Uterus (tissue), 3 donors: ENCODE measurements at regions not wholly inside any gene's neighbourhood (a gene's known extent, or its start where the extent isn't known, plus 50 kb on each side); places are given as distances from the start of the nearest gene placed in this dataset.

Experiments used
- DNase-seq, 2 donors: peaks; one replicate each; pipeline ENCODE4 v3.0.0-alpha.2; 2019 to 2020
- H3K27ac ChIP-seq, 2 donors: fragments of 200-600 bp; sonication (generic); 1 replicate in 1 of 2; 2 replicates in 1 of 2; pipeline ENCODE4 v1.5.1; 2016 to 2018
- H3K27me3 ChIP-seq, 2 donors: fragments of 200-600 bp; sonication (generic); one replicate each; pipeline ENCODE4 v1.5.1; 2018 to 2019; ENCODE audit warnings: control low read depth in 1 of 2
- H3K36me3 ChIP-seq, 2 donors: fragments of 200-600 bp; sonication (generic); one replicate each; pipeline ENCODE4 v1.5.1; 2019; ENCODE audit warnings: control low read depth in 1 of 2
- H3K4me1 ChIP-seq, 2 donors: fragments of 200-600 bp; sonication (generic); one replicate each; pipeline ENCODE4 v1.5.1; 2018 to 2019; ENCODE audit warnings: control low read depth in 1 of 2
- H3K4me3 ChIP-seq, 2 donors: fragments of 200-600 bp; sonication (generic); 1 replicate in 1 of 2; 2 replicates in 1 of 2; pipeline ENCODE4 v1.5.1; 2018 to 2019; ENCODE audit warnings: mild to moderate bottlenecking in 1 of 2
- H3K9me3 ChIP-seq, 2 donors: fragments of 200-600 bp; sonication (generic); one replicate each; pipeline ENCODE4 v1.5.1; 2019; ENCODE audit warnings: control low read depth in 1 of 2
- POLR2A ChIP-seq, 2 donors: fragments of 450-650 bp; IDR thresholded peaks; one replicate each; pipeline ENCODE4 v1.6.1; 2016; ENCODE audit warnings: antibody characterized with exemption in 2 of 2, mild to moderate bottlenecking in 1 of 2, moderate library complexity in 1 of 2
- intact Hi-C: fragments of 100-400 bp; cut with DNase I; formaldehyde crosslinking; loops from one replicate; pipeline ENCODE4 v1.15.1; 2023; ENCODE audit warnings: low total_unique reads
- TF ChIP-seq, protein P1 (sequence below), 4 experiments: fragments of 200-600 bp in 2 of 4; fragments of 450-650 bp in 2 of 4; sonication (generic) in 2 of 4; IDR thresholded peaks; one replicate each; pipeline ENCODE4 v1.5.1; 2016 to 2019; ENCODE audit warnings: antibody characterized with exemption in 4 of 4, mild to moderate bottlenecking in 2 of 4, moderate library complexity in 1 of 4
- donor health status: DM: yes; HTN: yes; CAD: no.

DNA sequence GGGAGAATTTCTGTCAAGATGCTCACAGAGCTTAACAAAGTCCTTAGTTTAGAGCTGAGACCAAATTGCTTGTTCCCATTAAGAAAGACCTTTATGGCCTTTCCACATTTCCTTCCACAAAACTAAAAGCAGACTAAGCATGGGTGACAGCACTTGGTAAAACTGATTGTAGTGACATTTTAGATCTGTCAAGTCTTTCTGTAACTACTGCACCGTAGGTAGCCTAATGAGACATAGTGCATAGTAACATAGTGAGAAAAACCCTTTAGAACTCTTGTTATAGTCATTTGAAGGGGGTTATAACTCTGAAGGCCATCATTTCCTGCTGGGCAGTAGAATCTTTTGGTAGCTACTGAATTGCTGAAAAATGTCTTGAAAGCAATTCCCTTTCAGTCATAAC, 990.9 kb upstream of the CNTN5 start:
- H3K27ac ChIP-seq: no peak overlapping the region
- H3K9me3 ChIP-seq: no peaks in the 10 kb centered on the region
- TF ChIP-seq, protein P1, sequence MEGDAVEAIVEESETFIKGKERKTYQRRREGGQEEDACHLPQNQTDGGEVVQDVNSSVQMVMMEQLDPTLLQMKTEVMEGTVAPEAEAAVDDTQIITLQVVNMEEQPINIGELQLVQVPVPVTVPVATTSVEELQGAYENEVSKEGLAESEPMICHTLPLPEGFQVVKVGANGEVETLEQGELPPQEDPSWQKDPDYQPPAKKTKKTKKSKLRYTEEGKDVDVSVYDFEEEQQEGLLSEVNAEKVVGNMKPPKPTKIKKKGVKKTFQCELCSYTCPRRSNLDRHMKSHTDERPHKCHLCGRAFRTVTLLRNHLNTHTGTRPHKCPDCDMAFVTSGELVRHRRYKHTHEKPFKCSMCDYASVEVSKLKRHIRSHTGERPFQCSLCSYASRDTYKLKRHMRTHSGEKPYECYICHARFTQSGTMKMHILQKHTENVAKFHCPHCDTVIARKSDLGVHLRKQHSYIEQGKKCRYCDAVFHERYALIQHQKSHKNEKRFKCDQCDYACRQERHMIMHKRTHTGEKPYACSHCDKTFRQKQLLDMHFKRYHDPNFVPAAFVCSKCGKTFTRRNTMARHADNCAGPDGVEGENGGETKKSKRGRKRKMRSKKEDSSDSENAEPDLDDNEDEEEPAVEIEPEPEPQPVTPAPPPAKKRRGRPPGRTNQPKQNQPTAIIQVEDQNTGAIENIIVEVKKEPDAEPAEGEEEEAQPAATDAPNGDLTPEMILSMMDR (IDR thresholded peaks at IDR 0.05): no peak
- TF ChIP-seq POLR2A (IDR thresholded peaks at IDR 0.05): no peak
- no peaks in the 10 kb centered on the region for H3K4me1 ChIP-seq
- intact Hi-C loops: no loop called here
- no peaks in the 10 kb centered on the region for H3K36me3 ChIP-seq
- no peaks in the 10 kb centered on the region for H3K27me3 ChIP-seq
- DNase-seq: no peak
- no peak overlapping the region for H3K4me3 ChIP-seq

DNA sequence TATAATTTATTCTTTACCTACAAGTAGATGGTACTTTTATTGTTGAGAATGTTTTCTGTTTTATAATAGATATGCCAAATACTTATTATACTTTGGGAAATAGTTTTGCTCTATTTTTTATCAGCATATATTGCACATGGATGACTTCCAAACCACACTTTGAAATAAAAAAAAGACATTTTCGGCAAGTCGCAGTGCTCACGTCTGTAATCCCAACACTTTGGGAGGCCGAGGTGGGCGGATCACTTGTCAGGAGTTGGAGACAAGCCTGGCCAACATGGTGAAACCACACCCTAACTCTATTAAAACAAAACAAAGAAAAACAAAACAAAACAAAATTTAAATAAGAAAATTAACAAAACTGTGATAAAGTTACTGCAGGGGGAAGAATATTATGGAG, 983.9 kb upstream of the CNTN5 start:
- no peaks in the 10 kb centered on the region for H3K27me3 ChIP-seq
- TF ChIP-seq, protein P1 (IDR thresholded peaks at IDR 0.05): no peak
- TF ChIP-seq POLR2A (IDR thresholded peaks at IDR 0.05): no peak
- intact Hi-C loops: no loop called here

DNA sequence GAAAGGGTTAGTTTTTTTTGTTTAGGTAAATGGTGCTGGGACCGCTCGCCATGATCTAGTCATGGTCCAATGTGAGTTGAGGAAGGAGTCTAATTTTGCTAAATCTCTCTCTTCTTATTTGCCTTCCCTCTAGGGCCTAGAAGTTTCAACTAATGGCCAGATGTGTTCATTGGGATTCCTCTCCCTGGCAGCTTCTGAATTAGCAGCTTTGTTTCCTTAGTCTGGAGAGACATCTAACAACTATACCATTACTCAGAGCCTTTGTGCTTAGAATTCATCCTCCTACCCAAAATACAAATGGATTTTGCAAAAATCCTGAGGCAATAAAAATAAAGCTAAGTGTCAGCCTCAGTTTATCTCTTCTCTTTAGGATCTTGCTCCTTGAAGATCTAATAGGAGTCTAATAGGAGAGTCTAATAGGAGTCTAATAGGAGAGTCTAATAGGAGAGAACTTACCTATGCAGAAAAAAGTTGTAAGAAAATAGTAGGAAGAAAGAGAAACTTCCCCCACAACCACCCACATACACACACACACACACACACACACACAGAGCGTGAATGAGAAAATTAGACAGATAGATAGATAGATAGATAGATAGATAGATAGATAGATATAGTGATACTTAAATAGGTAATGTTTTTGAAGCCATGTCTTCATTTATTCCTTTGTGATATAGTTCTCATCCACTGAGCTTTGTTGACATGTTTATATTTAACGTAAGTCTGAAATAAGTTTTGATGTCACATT, 980.5 kb upstream of the CNTN5 start:
- DNase-seq: no peak
- TF ChIP-seq POLR2A (IDR thresholded peaks at IDR 0.05): no peak
- TF ChIP-seq, protein P1 (IDR thresholded peaks at IDR 0.05): no peak
- Histone ChIP-seq H3K27me3 (no peaks in the 10 kb centered on the region), H3K4me3 (no peak overlapping the region), H3K4me1 (no peaks in the 10 kb centered on the region), H3K9me3 (no peaks in the 10 kb centered on the region), H3K27ac (no peak overlapping the region), H3K36me3 (no peaks in the 10 kb centered on the region)
- intact Hi-C loops: no loop called here

More for the DNA sequence above, 983.9 kb upstream of the CNTN5 start:
- DNase-seq: no peak
- Histone ChIP-seq H3K4me1 (no peaks in the 10 kb centered on the region), H3K9me3 (no peaks in the 10 kb centered on the region), H3K36me3 (no peaks in the 10 kb centered on the region), H3K4me3 (no peak overlapping the region), H3K27ac (no peak overlapping the region)

DNA sequence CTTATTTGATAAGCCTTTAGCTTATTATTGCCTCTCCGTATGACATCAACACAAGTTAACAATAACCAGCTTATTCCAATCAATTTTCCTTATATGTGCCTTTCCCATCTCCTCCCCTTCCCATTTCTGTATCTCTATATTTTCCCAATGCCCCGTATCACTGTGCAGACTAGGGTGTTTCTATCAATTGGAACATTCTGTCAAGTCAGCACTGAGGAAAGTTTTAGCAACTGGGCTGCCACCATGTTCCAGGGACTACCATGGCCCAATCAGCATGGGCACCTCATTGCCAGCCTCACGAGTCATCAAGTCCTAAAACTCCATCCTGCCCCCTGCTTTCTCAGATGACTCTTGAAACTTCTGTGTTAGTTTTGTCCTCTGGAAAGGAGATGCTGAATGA, 973.1 kb upstream of the CNTN5 start:
- Histone ChIP-seq H3K4me3 (no peak overlapping the region), H3K4me1 (no peaks in the 10 kb centered on the region), H3K36me3 (no peaks in the 10 kb centered on the region), H3K27me3 (no peaks in the 10 kb centered on the region), H3K9me3 (no peaks in the 10 kb centered on the region), H3K27ac (no peak overlapping the region)
- DNase-seq: no peak
- intact Hi-C loops: no loop called here
- TF ChIP-seq, protein P1 (IDR thresholded peaks at IDR 0.05): no peak
- no peak for TF ChIP-seq POLR2A (IDR thresholded peaks at IDR 0.05)

DNA sequence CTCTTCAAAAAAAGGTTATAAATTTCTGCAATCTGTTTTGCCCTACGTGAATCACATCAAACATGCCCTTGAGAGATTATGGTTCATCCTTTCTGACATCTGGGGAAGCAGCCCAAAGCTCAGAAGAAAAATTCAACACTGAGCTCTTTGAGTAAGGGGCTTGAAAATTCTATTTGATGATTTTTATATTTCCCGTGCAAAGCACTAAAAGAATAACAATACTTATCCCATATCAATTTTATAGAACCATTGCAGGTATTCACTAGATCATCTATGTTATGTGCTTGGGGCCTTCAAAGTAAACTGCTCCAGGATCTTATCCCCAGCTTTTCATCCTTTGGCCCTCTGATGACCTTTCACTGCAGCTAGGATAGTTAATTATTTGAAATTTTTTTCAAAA, 966.9 kb upstream of the CNTN5 start:
- H3K4me1 ChIP-seq: no peaks in the 10 kb centered on the region
- H3K4me3 ChIP-seq: no peak overlapping the region
- H3K9me3 ChIP-seq: no peaks in the 10 kb centered on the region
- TF ChIP-seq, protein P1 (IDR thresholded peaks at IDR 0.05): no peak
- no peak for TF ChIP-seq POLR2A (IDR thresholded peaks at IDR 0.05)
- H3K36me3 ChIP-seq: no peaks in the 10 kb centered on the region
- H3K27ac ChIP-seq: no peak overlapping the region
- H3K27me3 ChIP-seq: no peaks in the 10 kb centered on the region
- intact Hi-C loops: no loop called here
- DNase-seq: no peak
